ENCODE measurements at regions not wholly inside any gene's neighbourhood (a gene's known extent, or its start where the extent isn't known, plus 50 kb on each side); places are given as distances from the start of the nearest gene placed in this dataset.
"Not testable (repeated sequence)": the region's sequence is repeated elsewhere in the genome, so short reads cannot be mapped to it uniquely, and the experiment has no call there.

DNA sequence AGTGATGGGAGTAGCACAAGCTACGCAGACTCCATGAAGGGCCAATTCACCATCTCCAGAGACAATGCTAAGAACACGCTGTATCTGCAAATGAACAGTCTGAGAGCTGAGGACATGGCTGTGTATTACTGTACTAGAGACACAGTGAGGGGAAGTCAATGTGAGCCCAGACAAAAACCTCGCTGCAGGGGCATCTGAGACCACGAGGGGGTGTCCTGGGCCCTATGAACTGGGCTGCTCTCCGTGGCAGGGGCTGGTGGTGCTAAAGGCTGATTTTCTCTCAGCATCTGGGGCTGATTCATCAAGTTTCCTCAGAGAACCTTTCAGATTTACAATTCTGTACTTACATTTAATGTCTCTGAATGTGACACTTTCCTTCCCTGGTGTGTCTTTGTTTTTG is 368.1 kb downstream of the TP53TG3F start:
- H3K4me3 Mint-ChIP-seq; DNase-seq (ENCODE audit: low spot score in 2 of 2); H3K27me3 Mint-ChIP-seq; H3K27ac Mint-ChIP-seq (ENCODE audit: low read depth); H3K36me3 Mint-ChIP-seq (ENCODE audit: insufficient read depth); ATAC-seq (replicated peaks; ENCODE audit: extremely low read depth, poor library complexity, severe bottlenecking); H3K9me3 Mint-ChIP-seq; H3K4me1 Mint-ChIP-seq: not testable (repeated sequence)

DNA sequence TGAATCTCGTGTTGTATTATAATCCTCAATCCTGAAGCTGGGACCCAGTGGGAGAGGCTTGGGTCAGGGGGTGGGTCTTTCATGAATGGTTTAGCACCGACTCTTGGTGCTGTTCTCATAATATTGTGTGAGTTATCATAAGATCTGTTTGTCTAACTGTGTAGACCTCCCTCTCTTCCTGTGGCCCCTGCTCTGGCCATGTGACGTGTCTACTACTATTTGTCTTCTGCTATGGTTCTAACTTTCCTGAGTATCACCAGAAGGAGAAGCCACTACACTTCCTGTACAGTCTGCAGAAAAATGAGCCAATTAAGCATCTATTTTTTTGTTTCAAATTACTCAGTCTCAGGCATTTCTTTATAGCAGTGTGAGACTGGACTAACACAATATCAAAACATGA is 379.7 kb downstream of the TP53TG3F start:
- H3K27ac Mint-ChIP-seq (ENCODE audit: low read depth): not testable (repeated sequence)

DNA sequence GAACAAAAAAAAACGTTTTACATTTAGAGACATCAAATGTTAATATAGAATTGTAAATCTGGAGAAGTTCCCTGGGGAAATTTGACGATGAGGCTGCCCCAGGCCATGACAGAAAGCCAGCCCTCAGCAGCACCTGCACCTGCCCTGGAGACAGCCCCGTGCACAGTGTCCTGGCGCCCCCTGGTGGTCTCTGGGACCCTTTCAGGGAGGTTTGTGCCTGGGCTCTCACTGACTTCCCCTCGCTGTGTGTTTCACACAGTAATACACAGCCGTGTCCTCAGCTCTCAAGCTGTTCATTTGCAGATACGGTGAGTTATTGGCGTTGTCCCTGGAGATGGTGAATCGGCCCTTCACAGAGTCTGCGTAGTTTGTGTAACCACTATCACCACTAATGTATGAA is 385.1 kb downstream of the TP53TG3F start:
- not testable (repeated sequence) for H3K4me1 Mint-ChIP-seq; H3K36me3 Mint-ChIP-seq (ENCODE audit: insufficient read depth); H3K27me3 Mint-ChIP-seq; ATAC-seq (replicated peaks; ENCODE audit: extremely low read depth, poor library complexity, severe bottlenecking); H3K27ac Mint-ChIP-seq (ENCODE audit: low read depth); H3K9me3 Mint-ChIP-seq; DNase-seq (ENCODE audit: low spot score in 2 of 2); H3K4me3 Mint-ChIP-seq

More for the DNA sequence above, 379.7 kb downstream of the TP53TG3F start:
- not testable (repeated sequence) for H3K4me1 Mint-ChIP-seq; H3K36me3 Mint-ChIP-seq (ENCODE audit: insufficient read depth); DNase-seq (ENCODE audit: low spot score in 2 of 2); H3K9me3 Mint-ChIP-seq; H3K4me3 Mint-ChIP-seq; H3K27me3 Mint-ChIP-seq
- ATAC-seq (replicated peaks; ENCODE audit: extremely low read depth, poor library complexity, severe bottlenecking): peak; percentile 40

Measured in central memory CD8-positive, alpha-beta T cell (primary cell).